NB4 (cell line): ENCODE measurements at regions not wholly inside any gene's neighbourhood (a gene's known extent, or its start where the extent isn't known, plus 50 kb on each side); places are given as distances from the start of the nearest gene placed in this dataset.

Source experiments
- DNase-seq: peaks from one replicate; pipeline ENCODE4 v3.0.0; 2010; ENCODE audit warnings: low read depth
- H3K4me3 ChIP-seq: one replicate; pipeline ENCODE4 v1.5.1; 2011; ENCODE audit warnings: mild to moderate bottlenecking, low read depth, low read length, moderate library complexity
- MAX ChIP-seq: IDR thresholded peaks from 2 replicates; pipeline ENCODE4 v1.6.1; 2011; ENCODE audit warnings: low read depth, low read length
- MYC ChIP-seq: IDR thresholded peaks from 2 replicates; pipeline ENCODE4 v1.6.1; 2011; ENCODE audit warnings: low read depth, low read length
- POLR2A ChIP-seq: IDR thresholded peaks from 2 replicates; pipeline ENCODE4 v1.6.1; 2011; ENCODE audit warnings: mild to moderate bottlenecking; ENCODE audit not compliant: insufficient read length; ENCODE audit errors: extremely low read depth
- TF ChIP-seq, protein P1 (sequence below): IDR thresholded peaks from one replicate; pipeline ENCODE4 v1.5.1; 2012; ENCODE audit warnings: low read depth, low read length

GRCh38 chr9:113756476-113757192 is 119.5 kb upstream of the ZNF618 start:
- H3K4me3 ChIP-seq = no peak overlapping the region
- TF ChIP-seq POLR2A (no peak), MYC (no peak), MAX (no peak)
- TF ChIP-seq, protein P1, sequence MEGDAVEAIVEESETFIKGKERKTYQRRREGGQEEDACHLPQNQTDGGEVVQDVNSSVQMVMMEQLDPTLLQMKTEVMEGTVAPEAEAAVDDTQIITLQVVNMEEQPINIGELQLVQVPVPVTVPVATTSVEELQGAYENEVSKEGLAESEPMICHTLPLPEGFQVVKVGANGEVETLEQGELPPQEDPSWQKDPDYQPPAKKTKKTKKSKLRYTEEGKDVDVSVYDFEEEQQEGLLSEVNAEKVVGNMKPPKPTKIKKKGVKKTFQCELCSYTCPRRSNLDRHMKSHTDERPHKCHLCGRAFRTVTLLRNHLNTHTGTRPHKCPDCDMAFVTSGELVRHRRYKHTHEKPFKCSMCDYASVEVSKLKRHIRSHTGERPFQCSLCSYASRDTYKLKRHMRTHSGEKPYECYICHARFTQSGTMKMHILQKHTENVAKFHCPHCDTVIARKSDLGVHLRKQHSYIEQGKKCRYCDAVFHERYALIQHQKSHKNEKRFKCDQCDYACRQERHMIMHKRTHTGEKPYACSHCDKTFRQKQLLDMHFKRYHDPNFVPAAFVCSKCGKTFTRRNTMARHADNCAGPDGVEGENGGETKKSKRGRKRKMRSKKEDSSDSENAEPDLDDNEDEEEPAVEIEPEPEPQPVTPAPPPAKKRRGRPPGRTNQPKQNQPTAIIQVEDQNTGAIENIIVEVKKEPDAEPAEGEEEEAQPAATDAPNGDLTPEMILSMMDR = no peak
- no peak for DNase-seq

- DNase-seq = no peak
- TF ChIP-seq MAX (no peak), MYC (no peak)
- no peak overlapping the region for H3K4me3 ChIP-seq
Measured at GRCh38 chr9:113763429-113763828, 112.7 kb upstream of the ZNF618 start.

DNA sequence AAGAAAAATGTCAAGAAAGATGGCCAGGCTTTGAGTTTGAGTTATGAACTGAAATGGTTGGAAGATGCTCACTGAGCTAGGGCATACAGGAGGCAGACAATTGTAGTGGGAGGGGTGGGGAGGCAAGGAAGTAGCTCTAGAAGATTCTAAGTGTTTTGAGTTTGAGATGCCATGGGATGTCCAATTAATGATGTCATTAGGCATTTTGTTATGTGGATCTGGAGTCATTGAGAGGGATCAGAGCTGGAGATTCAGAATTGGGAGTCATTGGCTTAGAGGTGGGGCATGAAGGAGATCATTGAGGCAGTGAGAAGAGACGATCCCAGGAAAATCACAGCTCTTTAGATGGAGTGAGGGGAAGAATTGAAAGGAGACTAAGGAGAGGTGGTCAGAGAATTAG is 111.5 kb upstream of the ZNF618 start:
- H3K4me3 ChIP-seq = no peak overlapping the region
- DNase-seq = no peak
- no peak for TF ChIP-seq MYC
- TF ChIP-seq MAX = no peak
- no peak for TF ChIP-seq POLR2A
- TF ChIP-seq, protein P1 = no peak

GRCh38 chr9:113769412-113769811 is 106.7 kb upstream of the ZNF618 start:
- DNase-seq = no peak
- TF ChIP-seq MYC = no peak
- no peak for TF ChIP-seq POLR2A
- TF ChIP-seq MAX = no peak
- TF ChIP-seq, protein P1 = no peak
- no peak overlapping the region for H3K4me3 ChIP-seq

DNA sequence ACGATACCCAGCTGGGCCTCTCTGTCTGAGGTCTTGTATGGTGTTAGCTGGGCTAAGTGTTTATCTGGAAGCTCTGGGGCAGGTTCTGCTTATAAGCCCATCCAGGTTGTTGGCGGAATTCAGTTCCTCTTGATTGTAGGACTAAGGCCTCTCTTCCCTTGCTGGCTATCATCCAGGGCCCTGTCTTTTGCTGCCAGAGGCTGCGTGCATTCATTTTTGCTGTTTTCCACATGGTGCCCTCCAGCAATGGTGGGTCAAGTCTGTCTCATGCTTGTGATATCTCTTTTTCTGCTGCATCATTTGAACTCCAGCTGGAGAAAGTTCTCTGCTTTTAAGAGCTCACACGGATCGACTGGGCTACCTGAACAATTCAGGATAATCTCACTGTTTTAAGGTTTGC is 105.7 kb upstream of the ZNF618 start:
- TF ChIP-seq MAX = no peak
- no peak for TF ChIP-seq POLR2A
- no peak for TF ChIP-seq MYC
- TF ChIP-seq, protein P1 = no peak
- no peak overlapping the region for H3K4me3 ChIP-seq
- DNase-seq = no peak

DNA sequence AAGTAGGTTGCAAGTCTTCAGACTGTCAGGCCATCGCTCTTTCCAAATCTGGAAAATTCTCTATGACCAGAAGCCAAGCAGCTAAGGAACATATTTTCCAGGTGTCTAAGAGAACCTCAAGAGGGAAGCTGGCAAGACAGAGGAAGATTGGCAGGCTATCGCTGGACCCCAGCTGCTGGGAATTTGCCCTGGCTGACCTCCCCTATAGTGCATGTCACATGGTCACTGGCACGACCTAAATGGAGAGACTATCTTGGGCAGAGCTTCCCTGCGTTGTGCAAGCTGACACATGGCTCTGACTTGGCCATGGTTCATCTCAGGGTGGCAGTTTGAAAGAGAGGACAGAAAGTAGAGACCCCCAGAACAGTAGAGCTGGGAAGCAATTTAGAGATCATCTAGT is 104.9 kb upstream of the ZNF618 start:
- DNase-seq = no peak
- TF ChIP-seq, protein P1 = no peak
- TF ChIP-seq POLR2A = no peak
- TF ChIP-seq MAX = no peak
- TF ChIP-seq MYC = no peak
- no peak overlapping the region for H3K4me3 ChIP-seq
